ENCODE measurements at regions not wholly inside any gene's neighbourhood (a gene's known extent, or its start where the extent isn't known, plus 50 kb on each side); places are given as distances from the start of the nearest gene placed in this dataset.

DNA sequence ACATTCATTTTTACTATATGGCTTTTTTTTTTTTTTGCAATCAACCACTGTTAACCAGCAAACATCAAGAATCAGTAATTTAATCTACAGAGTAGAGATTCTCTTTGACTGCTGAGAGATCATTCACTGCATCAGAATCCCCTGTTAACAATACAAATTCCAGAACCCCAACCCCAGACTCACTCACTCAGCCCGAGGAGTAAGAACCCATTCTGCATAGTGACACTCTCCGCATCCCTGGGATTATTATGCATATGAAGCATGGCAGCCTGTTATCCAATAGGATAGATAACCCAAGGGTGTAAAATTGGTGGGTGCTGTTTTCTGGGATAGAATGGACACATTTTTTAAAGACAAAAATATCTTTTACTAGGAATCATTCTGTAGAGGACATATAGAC lies 76.3 kb upstream of the CCDC39 start:
- TF ChIP-seq POLR2AphosphoS5 (IDR thresholded peaks at IDR 0.05): no peak
- no peak for TF ChIP-seq CTCF (IDR thresholded peaks at IDR 0.05)
